GM11168 (cell line): ENCODE measurements at regions not wholly inside any gene's neighbourhood (a gene's known extent, or its start where the extent isn't known, plus 50 kb on each side); places are given as distances from the start of the nearest gene placed in this dataset.
"Not testable (repeated sequence)": the region's sequence is repeated elsewhere in the genome, so short reads cannot be mapped to it uniquely, and the experiment has no call there.

Source experiments
- in situ Hi-C: fragments of 300-500 bp; cut with MboI; formaldehyde crosslinking; loops from one replicate; pipeline ENCODE4 v1.12.0; 2022; ENCODE audit warnings: low sequenced_read_pairs; ENCODE audit not compliant: unreplicated experiment

- in situ Hi-C loops, result not testable (repeated sequence)
These were observed 556.1 kb upstream of the ADGRL2 start for GRCh38 chr1:81244612-81245011.

DNA sequence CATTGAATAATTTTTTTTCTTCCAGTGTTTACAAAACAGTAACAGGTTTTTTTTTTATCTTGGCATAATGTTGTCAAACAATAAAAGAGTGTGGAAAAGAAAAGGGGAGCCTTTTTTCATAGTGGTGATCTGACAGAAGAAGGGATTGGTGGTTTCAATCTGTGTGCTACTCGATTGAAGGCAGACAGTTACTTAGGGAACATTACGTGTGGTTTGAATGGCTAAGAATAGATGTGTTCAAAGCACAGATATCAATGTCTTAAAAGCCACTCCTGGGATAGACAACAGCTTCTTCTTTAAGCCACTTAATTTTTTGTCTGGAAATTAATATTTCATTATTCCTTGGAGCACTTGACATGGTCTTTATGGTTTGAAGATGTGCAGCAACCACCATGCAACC lies 558.6 kb upstream of the ADGRL2 start:
- in situ Hi-C loops, result no loop called here

- in situ Hi-C loops, result no loop called here
These were observed 562.6 kb upstream of the ADGRL2 start for GRCh38 chr1:81238129-81238528.

GRCh38 chr1:81237473-81238089 lies 563.2 kb upstream of the ADGRL2 start:
- in situ Hi-C loops, result no loop called here

GRCh38 chr1:81234237-81234636 lies 566.5 kb upstream of the ADGRL2 start:
- in situ Hi-C loops, result no loop called here

- in situ Hi-C loops, result no loop called here
These were observed 567.1 kb upstream of the ADGRL2 start for GRCh38 chr1:81233591-81233990.

GRCh38 chr1:81232420-81232819 lies 568.3 kb upstream of the ADGRL2 start:
- in situ Hi-C loops, result no loop called here

GRCh38 chr1:81231729-81232038 lies 569.0 kb upstream of the ADGRL2 start:
- in situ Hi-C loops, result no loop called here

- in situ Hi-C loops, result no loop called here
These were observed 569.6 kb upstream of the ADGRL2 start for GRCh38 chr1:81230983-81231728.

DNA sequence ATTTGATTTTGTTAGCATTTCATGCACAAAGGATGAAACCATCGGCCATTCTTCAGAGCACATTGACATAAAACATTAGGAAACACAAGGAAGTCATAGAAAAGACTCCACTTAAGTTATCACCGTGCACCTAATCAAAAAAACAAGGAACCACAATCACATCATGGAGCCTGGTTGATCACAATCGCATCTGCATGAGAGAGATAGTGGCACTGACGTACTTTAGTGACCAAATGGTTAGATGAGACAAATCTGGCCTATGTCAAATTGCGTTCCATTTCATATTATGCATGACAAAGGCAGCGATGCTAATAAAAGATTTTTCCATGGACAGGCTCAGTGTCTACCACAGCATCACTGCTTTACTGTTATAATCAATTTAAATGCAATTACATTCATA lies 571.8 kb upstream of the ADGRL2 start:
- in situ Hi-C loops, result no loop called here

DNA sequence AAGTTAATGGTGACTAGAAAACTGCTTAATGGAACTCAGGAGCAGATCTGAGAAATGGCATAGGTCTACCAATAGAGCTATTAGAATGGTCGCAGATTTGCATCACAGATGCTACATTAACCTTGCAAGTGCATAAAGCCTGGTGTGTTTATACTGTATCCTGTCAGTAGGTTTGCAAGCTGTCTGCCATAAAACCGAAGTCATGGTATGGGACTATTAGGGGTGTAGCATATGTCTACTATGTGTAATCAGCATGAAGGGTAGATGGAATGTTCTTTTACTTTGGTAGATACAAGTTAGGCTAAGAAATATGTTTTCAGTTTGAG lies 574.2 kb upstream of the ADGRL2 start:
- in situ Hi-C loops, result no loop called here

GRCh38 chr1:81225789-81226602 lies 574.7 kb upstream of the ADGRL2 start:
- in situ Hi-C loops, result no loop called here

- in situ Hi-C loops, result no loop called here
These were observed 576.5 kb upstream of the ADGRL2 start for GRCh38 chr1:81224222-81224621.

GRCh38 chr1:81221564-81221963 lies 579.2 kb upstream of the ADGRL2 start:
- in situ Hi-C loops, result no loop called here

- in situ Hi-C loops, result no loop called here
These were observed 580.1 kb upstream of the ADGRL2 start for GRCh38 chr1:81220614-81221071.

GRCh38 chr1:81217058-81217457 lies 583.7 kb upstream of the ADGRL2 start:
- in situ Hi-C loops, result no loop called here

- in situ Hi-C loops, result no loop called here
These were observed 587.5 kb upstream of the ADGRL2 start for GRCh38 chr1:81213279-81213678.

DNA sequence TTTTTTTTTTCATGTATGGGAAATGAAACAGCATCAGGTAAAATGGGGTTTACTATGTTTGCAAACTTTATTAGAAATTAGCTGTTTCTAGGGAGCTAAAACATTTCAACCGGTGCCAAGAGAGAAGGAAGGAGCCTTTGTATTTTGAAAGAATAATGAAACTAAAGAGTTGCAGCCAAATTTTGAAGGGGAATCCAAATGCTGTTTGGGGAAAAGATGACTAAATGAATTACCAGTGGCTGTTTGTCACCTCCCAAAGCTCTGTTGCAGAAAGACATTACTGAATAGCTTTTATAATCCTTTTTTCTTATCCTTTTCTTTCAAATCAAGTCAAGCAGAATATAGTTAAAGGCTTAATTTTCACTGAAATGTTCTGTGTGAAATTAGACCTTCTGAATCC lies 591.3 kb upstream of the ADGRL2 start:
- in situ Hi-C loops, result no loop called here

- in situ Hi-C loops, result no loop called here
These were observed 592.3 kb upstream of the ADGRL2 start for GRCh38 chr1:81208441-81208840.

GRCh38 chr1:81205956-81206355 lies 594.8 kb upstream of the ADGRL2 start:
- in situ Hi-C loops, result no loop called here

DNA sequence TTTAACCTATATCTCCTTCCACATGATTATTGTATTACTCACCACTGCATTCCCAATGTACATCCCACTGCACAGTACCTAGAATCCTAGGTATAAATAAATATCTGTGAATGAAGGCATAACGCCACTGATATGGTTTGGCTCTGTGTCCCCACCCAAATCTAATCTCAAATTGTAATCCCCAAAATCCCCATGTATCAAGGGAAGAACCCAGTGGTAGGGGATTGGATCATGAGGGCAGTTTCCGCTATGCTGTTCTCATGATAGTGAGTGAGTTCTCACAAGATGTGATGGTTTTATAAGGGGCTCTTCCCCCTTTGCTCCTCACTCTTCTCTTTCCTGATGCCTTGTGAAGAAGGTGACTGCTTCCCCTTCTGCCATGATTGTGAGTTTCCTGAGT lies 599.0 kb upstream of the ADGRL2 start:
- in situ Hi-C loops, result no loop called here
